ENCODE measurements at regions not wholly inside any gene's neighbourhood (a gene's known extent, or its start where the extent isn't known, plus 50 kb on each side); places are given as distances from the start of the nearest gene placed in this dataset.

DNA sequence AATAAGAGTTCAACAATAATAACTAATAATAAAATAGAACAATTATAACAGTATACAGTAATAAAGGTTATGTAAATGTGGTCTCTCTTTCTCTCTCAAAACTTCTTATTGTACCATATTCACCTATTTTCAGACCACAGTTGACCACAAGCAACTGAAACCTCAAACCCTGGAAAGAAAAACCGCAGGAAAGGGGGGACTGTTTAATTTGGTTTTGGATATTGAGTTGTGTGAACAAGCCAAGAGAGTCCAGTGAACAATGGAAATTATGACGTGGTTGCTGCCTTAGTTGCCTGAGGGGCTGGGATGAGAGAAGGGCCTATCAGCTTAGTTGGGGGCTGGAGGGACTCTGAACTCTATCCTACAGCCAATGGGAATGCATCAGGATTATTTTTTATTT is 178.7 kb upstream of the POU2AF2 start:
- no peak for TF ChIP-seq RB1 (IDR thresholded peaks at IDR 0.05; ENCODE audit: borderline replicate concordance)
- no peak for TF ChIP-seq EZH2 (IDR thresholded peaks at IDR 0.05; ENCODE audit: borderline replicate concordance, control insufficient read depth, low read depth, low read length)
- no peak for TF ChIP-seq RBBP5 (conservative IDR thresholded peaks at IDR 0.05)
- TF ChIP-seq, protein P1, sequence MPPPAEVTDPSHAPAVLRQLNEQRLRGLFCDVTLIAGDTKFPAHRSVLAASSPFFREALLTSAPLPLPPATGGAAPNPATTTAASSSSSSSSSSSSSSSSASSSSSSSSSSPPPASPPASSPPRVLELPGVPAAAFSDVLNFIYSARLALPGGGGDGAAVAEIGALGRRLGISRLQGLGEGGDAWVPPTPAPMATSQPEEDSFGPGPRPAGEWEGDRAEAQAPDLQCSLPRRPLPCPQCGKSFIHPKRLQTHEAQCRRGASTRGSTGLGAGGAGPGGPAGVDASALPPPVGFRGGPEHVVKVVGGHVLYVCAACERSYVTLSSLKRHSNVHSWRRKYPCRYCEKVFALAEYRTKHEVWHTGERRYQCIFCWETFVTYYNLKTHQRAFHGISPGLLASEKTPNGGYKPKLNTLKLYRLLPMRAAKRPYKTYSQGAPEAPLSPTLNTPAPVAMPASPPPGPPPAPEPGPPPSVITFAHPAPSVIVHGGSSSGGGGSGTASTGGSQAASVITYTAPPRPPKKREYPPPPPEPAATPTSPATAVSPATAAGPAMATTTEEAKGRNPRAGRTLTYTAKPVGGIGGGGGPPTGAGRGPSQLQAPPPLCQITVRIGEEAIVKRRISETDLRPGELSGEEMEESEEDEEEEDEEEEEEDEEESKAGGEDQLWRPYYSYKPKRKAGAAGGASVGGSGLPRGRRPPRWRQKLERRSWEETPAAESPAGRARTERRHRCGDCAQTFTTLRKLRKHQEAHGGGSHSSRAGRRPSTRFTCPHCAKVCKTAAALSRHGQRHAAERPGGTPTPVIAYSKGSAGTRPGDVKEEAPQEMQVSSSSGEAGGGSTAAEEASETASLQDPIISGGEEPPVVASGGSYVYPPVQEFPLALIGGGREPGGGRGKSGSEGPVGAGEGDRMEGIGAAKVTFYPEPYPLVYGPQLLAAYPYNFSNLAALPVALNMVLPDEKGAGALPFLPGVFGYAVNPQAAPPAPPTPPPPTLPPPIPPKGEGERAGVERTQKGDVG (CRISPR knock-in tag; IDR thresholded peaks at IDR 0.05) = no peak
- TF ChIP-seq BCL11A (IDR thresholded peaks at IDR 0.05; ENCODE audit: low read depth, low read length) = no peak
- no peak for TF ChIP-seq FOXM1 (IDR thresholded peaks at IDR 0.05; ENCODE audit: low read depth, low read length)
- TF ChIP-seq, protein P2, sequence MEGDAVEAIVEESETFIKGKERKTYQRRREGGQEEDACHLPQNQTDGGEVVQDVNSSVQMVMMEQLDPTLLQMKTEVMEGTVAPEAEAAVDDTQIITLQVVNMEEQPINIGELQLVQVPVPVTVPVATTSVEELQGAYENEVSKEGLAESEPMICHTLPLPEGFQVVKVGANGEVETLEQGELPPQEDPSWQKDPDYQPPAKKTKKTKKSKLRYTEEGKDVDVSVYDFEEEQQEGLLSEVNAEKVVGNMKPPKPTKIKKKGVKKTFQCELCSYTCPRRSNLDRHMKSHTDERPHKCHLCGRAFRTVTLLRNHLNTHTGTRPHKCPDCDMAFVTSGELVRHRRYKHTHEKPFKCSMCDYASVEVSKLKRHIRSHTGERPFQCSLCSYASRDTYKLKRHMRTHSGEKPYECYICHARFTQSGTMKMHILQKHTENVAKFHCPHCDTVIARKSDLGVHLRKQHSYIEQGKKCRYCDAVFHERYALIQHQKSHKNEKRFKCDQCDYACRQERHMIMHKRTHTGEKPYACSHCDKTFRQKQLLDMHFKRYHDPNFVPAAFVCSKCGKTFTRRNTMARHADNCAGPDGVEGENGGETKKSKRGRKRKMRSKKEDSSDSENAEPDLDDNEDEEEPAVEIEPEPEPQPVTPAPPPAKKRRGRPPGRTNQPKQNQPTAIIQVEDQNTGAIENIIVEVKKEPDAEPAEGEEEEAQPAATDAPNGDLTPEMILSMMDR (IDR thresholded peaks at IDR 0.05 in 2 of 3, conservative IDR thresholded peaks at IDR 0.05 in 1 of 3; ENCODE audit: control insufficient read depth in 2 of 3, extremely low read depth in 1 of 3, insufficient read depth in 1 of 3, low read depth in 3 of 3, low read length in 3 of 3) = no peak
- TF ChIP-seq CHD1 (IDR thresholded peaks at IDR 0.05; ENCODE audit: low read depth, low read length) = no peak
- TF ChIP-seq, protein P3, sequence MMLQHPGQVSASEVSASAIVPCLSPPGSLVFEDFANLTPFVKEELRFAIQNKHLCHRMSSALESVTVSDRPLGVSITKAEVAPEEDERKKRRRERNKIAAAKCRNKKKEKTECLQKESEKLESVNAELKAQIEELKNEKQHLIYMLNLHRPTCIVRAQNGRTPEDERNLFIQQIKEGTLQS (IDR thresholded peaks at IDR 0.05; ENCODE audit: borderline replicate concordance, extremely low read depth, low read depth, low read length) = no peak
- no peak for TF ChIP-seq MYB (IDR thresholded peaks at IDR 0.05; ENCODE audit: borderline replicate concordance, low read depth, low read length)
- TF ChIP-seq NR2C2 (IDR thresholded peaks at IDR 0.05; ENCODE audit: borderline replicate concordance, control insufficient read depth, insufficient read length, low read depth) = no peak
- no peak for TF ChIP-seq POLR2AphosphoS5 (IDR thresholded peaks at IDR 0.05; ENCODE audit: low read length)

Data from GM12878 (cell line).